ENCODE measurements at regions not wholly inside any gene's neighbourhood (a gene's known extent, or its start where the extent isn't known, plus 50 kb on each side); places are given as distances from the start of the nearest gene placed in this dataset.

- H3K27ac ChIP-seq = no peak overlapping the region
- H3K9me3 ChIP-seq = no peaks in the 10 kb centered on the region
- peaks cover 0 to 4% (median 2%) of the 10 kb centered on the region in 4 donors for H3K4me1 ChIP-seq
- intact Hi-C loops (cut with DNase I; ENCODE audit: low total_unique reads) = no loop called here
- no peak for DNase-seq
- no peaks in the 10 kb centered on the region for H3K36me3 ChIP-seq
- 92 to 98% (median 97%) methylated on average over 9 of the region's 9 CpGs for WGBS, 5 donors
- no peak for TF ChIP-seq POLR2AphosphoS5 (IDR thresholded peaks at IDR 0.05)
- no peak for TF ChIP-seq CTCF (IDR thresholded peaks at IDR 0.05)
- TF ChIP-seq EP300 (IDR thresholded peaks at IDR 0.05) = no peak
- no peak for TF ChIP-seq POLR2A (IDR thresholded peaks at IDR 0.05)
- no peaks in the 10 kb centered on the region for H3K27me3 ChIP-seq
- H3K4me3 ChIP-seq = no peak overlapping the region
These were observed 50.9 kb upstream of the BCL2L14 start for GRCh38 chr12:12019881-12020280.

DNA sequence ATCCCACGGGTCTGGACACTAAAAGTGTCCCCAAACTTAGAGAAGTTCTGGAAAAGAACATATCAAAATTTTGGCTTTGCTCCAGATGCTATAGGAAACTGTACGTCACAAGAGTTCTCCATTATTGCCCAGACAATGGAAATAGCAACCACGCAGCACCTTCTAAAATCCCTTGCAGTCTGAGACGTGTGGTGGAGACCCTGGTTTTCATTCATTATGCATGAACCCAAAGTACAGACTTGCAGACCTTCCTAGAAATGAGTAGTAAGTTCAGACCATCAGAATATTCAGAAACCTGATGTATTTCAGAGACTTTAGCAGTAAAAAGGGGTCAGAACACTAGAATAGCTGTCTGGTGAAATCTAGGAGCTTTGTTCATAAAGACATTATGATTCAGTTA lies 50.0 kb upstream of the BCL2L14 start:
- H3K4me3 ChIP-seq = no peak overlapping the region
- no peak overlapping the region for H3K27ac ChIP-seq
- H3K27me3 ChIP-seq = no peaks in the 10 kb centered on the region
- DNase-seq = no peak
- TF ChIP-seq POLR2A (IDR thresholded peaks at IDR 0.05) (no peak), CTCF (IDR thresholded peaks at IDR 0.05) (no peak), EP300 (IDR thresholded peaks at IDR 0.05) (no peak), POLR2AphosphoS5 (IDR thresholded peaks at IDR 0.05) (no peak)
- WGBS, 5 donors = 72 to 79% (median 78%) methylated on average over 4 of the region's 4 CpGs
- intact Hi-C loops (cut with DNase I; ENCODE audit: low total_unique reads) = no loop called here
- no peaks in the 10 kb centered on the region for H3K9me3 ChIP-seq
- H3K36me3 ChIP-seq = no peaks in the 10 kb centered on the region
- H3K4me1 ChIP-seq = peaks cover 0 to 10% (median 3%) of the 10 kb centered on the region in 4 donors

All from stomach (tissue), 8 donors.